ENCODE measurements at regions not wholly inside any gene's neighbourhood (a gene's known extent, or its start where the extent isn't known, plus 50 kb on each side); places are given as distances from the start of the nearest gene placed in this dataset.

DNA sequence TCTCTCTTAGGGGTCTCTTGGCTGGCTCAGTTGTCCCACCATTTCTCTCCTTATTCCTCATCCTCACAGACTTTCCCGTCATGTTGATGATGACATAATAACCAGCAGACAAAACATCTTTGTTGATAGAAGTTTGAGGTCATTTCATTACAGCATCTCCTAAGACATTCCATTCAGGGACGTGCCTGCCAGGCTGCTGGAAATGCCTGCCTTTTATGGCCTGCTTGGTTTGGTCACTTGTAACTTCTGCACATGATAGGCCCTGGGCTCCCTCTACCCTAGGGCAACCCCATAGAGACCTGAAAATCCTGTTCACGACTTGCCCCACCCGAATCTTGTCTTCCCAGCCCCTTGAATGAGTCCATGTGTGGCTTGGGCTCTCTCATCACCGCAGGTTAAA, 81.7 kb downstream of the SDC1 start:
- no peak overlapping the region for H3K27ac Mint-ChIP-seq
- no peak for DNase-seq (ENCODE audit: low spot score)
- no peak overlapping the region for H3K4me3 Mint-ChIP-seq
- H3K36me3 Mint-ChIP-seq: no peaks in the 10 kb centered on the region
- ChIA-PET POLR2A (no interaction called here), CTCF (no interaction called here)
- no peak for ATAC-seq
- no peaks in the 10 kb centered on the region for H3K9me3 Mint-ChIP-seq
- no peaks in the 10 kb centered on the region; the same call in 1 of the 2 replicates for H3K27me3 Mint-ChIP-seq (ENCODE audit: low read depth)
- H3K4me1 Mint-ChIP-seq: peaks cover 29% of the 10 kb centered on the region
- no peak for TF ChIP-seq ZNF138 (CRISPR knock-in tag; conservative IDR thresholded peaks at IDR 0.05)
- TF ChIP-seq SMAD3 (CRISPR knock-in tag; IDR thresholded peaks at IDR 0.05; ENCODE audit: borderline replicate concordance): no peak
- TF ChIP-seq, protein P1, sequence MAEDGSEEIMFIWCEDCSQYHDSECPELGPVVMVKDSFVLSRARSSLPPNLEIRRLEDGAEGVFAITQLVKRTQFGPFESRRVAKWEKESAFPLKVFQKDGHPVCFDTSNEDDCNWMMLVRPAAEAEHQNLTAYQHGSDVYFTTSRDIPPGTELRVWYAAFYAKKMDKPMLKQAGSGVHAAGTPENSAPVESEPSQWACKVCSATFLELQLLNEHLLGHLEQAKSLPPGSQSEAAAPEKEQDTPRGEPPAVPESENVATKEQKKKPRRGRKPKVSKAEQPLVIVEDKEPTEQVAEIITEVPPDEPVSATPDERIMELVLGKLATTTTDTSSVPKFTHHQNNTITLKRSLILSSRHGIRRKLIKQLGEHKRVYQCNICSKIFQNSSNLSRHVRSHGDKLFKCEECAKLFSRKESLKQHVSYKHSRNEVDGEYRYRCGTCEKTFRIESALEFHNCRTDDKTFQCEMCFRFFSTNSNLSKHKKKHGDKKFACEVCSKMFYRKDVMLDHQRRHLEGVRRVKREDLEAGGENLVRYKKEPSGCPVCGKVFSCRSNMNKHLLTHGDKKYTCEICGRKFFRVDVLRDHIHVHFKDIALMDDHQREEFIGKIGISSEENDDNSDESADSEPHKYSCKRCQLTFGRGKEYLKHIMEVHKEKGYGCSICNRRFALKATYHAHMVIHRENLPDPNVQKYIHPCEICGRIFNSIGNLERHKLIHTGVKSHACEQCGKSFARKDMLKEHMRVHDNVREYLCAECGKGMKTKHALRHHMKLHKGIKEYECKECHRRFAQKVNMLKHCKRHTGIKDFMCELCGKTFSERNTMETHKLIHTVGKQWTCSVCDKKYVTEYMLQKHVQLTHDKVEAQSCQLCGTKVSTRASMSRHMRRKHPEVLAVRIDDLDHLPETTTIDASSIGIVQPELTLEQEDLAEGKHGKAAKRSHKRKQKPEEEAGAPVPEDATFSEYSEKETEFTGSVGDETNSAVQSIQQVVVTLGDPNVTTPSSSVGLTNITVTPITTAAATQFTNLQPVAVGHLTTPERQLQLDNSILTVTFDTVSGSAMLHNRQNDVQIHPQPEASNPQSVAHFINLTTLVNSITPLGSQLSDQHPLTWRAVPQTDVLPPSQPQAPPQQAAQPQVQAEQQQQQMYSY (CRISPR knock-in tag; IDR thresholded peaks at IDR 0.05): no peak
- no peak for TF ChIP-seq TEAD1 (CRISPR knock-in tag; IDR thresholded peaks at IDR 0.05)
- TF ChIP-seq SOX15 (CRISPR knock-in tag; IDR thresholded peaks at IDR 0.05): no peak
- no peak for TF ChIP-seq ZNF263 (CRISPR knock-in tag; IDR thresholded peaks at IDR 0.05; ENCODE audit: low read depth)
- TF ChIP-seq ZNF232 (CRISPR knock-in tag; IDR thresholded peaks at IDR 0.05): no peak
- no peak for TF ChIP-seq PRRX2 (CRISPR knock-in tag; IDR thresholded peaks at IDR 0.05)
- no peak for TF ChIP-seq CREB1 (CRISPR knock-in tag; IDR thresholded peaks at IDR 0.05)
- TF ChIP-seq, protein P2, sequence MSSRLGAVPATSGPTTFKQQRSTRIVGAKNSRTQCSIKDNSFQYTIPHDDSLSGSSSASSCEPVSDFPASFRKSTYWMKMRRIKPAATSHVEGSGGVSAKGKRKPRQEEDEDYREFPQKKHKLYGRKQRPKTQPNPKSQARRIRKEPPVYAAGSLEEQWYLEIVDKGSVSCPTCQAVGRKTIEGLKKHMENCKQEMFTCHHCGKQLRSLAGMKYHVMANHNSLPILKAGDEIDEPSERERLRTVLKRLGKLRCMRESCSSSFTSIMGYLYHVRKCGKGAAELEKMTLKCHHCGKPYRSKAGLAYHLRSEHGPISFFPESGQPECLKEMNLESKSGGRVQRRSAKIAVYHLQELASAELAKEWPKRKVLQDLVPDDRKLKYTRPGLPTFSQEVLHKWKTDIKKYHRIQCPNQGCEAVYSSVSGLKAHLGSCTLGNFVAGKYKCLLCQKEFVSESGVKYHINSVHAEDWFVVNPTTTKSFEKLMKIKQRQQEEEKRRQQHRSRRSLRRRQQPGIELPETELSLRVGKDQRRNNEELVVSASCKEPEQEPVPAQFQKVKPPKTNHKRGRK (CRISPR knock-in tag; IDR thresholded peaks at IDR 0.05; ENCODE audit: borderline replicate concordance): no peak
- TF ChIP-seq, protein P3, sequence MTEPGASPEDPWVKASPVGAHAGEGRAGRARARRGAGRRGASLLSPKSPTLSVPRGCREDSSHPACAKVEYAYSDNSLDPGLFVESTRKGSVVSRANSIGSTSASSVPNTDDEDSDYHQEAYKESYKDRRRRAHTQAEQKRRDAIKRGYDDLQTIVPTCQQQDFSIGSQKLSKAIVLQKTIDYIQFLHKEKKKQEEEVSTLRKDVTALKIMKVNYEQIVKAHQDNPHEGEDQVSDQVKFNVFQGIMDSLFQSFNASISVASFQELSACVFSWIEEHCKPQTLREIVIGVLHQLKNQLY (CRISPR knock-in tag; IDR thresholded peaks at IDR 0.05): no peak
- TF ChIP-seq NR2C2 (CRISPR knock-in tag; IDR thresholded peaks at IDR 0.05): no peak

DNA sequence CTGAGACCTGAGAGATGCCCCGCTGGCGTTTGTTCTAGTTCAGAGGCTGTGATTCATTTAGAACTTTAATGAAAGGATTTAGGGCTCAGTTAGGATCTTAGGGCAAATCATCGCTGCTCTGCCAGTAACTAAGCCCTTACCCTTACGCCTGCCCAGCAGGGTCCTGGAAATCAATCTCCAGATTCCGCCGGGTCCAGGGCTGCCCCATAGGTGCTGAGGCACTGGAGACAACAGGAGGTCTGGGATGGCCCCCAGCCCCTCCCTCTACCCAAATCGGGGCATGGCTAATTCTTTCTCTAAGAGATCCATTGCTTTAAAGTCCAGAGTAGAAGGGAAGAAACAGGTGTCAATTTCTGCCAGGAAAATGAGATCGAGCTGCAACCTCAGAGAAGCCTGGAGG, 83.1 kb downstream of the SDC1 start:
- ChIA-PET CTCF (no interaction called here), POLR2A (no interaction called here)
- Mint-ChIP-seq H3K27ac (no peak overlapping the region), H3K4me1 (peaks cover 33% of the 10 kb centered on the region), H3K4me3 (no peak overlapping the region), H3K36me3 (no peaks in the 10 kb centered on the region), H3K9me3 (no peaks in the 10 kb centered on the region), H3K27me3 (ENCODE audit: low read depth) (no peaks in the 10 kb centered on the region; the same call in 1 of the 2 replicates)
- ATAC-seq: no peak
- DNase-seq (ENCODE audit: low spot score): no peak
- TF ChIP-seq, protein P4, sequence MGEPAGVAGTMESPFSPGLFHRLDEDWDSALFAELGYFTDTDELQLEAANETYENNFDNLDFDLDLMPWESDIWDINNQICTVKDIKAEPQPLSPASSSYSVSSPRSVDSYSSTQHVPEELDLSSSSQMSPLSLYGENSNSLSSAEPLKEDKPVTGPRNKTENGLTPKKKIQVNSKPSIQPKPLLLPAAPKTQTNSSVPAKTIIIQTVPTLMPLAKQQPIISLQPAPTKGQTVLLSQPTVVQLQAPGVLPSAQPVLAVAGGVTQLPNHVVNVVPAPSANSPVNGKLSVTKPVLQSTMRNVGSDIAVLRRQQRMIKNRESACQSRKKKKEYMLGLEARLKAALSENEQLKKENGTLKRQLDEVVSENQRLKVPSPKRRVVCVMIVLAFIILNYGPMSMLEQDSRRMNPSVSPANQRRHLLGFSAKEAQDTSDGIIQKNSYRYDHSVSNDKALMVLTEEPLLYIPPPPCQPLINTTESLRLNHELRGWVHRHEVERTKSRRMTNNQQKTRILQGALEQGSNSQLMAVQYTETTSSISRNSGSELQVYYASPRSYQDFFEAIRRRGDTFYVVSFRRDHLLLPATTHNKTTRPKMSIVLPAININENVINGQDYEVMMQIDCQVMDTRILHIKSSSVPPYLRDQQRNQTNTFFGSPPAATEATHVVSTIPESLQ (CRISPR knock-in tag; IDR thresholded peaks at IDR 0.05): no peak
- TF ChIP-seq EMX1 (CRISPR knock-in tag; IDR thresholded peaks at IDR 0.05): no peak
- TF ChIP-seq, protein P5, sequence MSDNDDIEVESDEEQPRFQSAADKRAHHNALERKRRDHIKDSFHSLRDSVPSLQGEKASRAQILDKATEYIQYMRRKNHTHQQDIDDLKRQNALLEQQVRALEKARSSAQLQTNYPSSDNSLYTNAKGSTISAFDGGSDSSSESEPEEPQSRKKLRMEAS (CRISPR knock-in tag; IDR thresholded peaks at IDR 0.05): no peak
- no peak for TF ChIP-seq ZBTB21 (CRISPR knock-in tag; IDR thresholded peaks at IDR 0.05; ENCODE audit: borderline replicate concordance)
- TF ChIP-seq SP1 (CRISPR knock-in tag; conservative IDR thresholded peaks at IDR 0.05): no peak
- no peak for TF ChIP-seq FOXP1 (CRISPR knock-in tag; IDR thresholded peaks at IDR 0.05; ENCODE audit: borderline replicate concordance)
- TF ChIP-seq ETV6 (CRISPR knock-in tag; IDR thresholded peaks at IDR 0.05): no peak
- TF ChIP-seq, protein P6, sequence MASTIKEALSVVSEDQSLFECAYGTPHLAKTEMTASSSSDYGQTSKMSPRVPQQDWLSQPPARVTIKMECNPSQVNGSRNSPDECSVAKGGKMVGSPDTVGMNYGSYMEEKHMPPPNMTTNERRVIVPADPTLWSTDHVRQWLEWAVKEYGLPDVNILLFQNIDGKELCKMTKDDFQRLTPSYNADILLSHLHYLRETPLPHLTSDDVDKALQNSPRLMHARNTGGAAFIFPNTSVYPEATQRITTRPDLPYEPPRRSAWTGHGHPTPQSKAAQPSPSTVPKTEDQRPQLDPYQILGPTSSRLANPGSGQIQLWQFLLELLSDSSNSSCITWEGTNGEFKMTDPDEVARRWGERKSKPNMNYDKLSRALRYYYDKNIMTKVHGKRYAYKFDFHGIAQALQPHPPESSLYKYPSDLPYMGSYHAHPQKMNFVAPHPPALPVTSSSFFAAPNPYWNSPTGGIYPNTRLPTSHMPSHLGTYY (CRISPR knock-in tag; IDR thresholded peaks at IDR 0.05): no peak
- no peak for TF ChIP-seq ZNF138 (CRISPR knock-in tag; conservative IDR thresholded peaks at IDR 0.05)
- TF ChIP-seq RELA (CRISPR knock-in tag; IDR thresholded peaks at IDR 0.05; ENCODE audit: borderline replicate concordance): no peak
- TF ChIP-seq, protein P7, sequence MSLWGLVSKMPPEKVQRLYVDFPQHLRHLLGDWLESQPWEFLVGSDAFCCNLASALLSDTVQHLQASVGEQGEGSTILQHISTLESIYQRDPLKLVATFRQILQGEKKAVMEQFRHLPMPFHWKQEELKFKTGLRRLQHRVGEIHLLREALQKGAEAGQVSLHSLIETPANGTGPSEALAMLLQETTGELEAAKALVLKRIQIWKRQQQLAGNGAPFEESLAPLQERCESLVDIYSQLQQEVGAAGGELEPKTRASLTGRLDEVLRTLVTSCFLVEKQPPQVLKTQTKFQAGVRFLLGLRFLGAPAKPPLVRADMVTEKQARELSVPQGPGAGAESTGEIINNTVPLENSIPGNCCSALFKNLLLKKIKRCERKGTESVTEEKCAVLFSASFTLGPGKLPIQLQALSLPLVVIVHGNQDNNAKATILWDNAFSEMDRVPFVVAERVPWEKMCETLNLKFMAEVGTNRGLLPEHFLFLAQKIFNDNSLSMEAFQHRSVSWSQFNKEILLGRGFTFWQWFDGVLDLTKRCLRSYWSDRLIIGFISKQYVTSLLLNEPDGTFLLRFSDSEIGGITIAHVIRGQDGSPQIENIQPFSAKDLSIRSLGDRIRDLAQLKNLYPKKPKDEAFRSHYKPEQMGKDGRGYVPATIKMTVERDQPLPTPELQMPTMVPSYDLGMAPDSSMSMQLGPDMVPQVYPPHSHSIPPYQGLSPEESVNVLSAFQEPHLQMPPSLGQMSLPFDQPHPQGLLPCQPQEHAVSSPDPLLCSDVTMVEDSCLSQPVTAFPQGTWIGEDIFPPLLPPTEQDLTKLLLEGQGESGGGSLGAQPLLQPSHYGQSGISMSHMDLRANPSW (CRISPR knock-in tag; conservative IDR thresholded peaks at IDR 0.05; ENCODE audit: low read depth): no peak
- TF ChIP-seq MYBL2 (CRISPR knock-in tag; IDR thresholded peaks at IDR 0.05): no peak
- TF ChIP-seq, protein P8, sequence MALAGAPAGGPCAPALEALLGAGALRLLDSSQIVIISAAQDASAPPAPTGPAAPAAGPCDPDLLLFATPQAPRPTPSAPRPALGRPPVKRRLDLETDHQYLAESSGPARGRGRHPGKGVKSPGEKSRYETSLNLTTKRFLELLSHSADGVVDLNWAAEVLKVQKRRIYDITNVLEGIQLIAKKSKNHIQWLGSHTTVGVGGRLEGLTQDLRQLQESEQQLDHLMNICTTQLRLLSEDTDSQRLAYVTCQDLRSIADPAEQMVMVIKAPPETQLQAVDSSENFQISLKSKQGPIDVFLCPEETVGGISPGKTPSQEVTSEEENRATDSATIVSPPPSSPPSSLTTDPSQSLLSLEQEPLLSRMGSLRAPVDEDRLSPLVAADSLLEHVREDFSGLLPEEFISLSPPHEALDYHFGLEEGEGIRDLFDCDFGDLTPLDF (CRISPR knock-in tag; IDR thresholded peaks at IDR 0.05): no peak
